Left forelimb (tissue), 1 donor: ENCODE measurements at regions not wholly inside any gene's neighbourhood (a gene's known extent, or its start where the extent isn't known, plus 50 kb on each side); places are given as distances from the start of the nearest gene placed in this dataset.
A peak's percentile ranks its signal among the peaks of the same experiment; 100 is the strongest.
"Not testable (repeated sequence)": the region's sequence is repeated elsewhere in the genome, so short reads cannot be mapped to it uniquely, and the experiment has no call there.

Source experiments
- DNase-seq: peaks from one replicate; pipeline ENCODE4 v3.0.0-alpha.2; 2018; ENCODE audit warnings: low spot score

- peak; percentile 73 for DNase-seq
Observed at GRCh38 chr16:51542981-51543815, 392.1 kb upstream of the SALL1 start.

GRCh38 chr16:51540259-51540658 is 389.2 kb upstream of the SALL1 start:
- DNase-seq: no peak

- no peak for DNase-seq
Observed at GRCh38 chr16:51538707-51539498, 387.8 kb upstream of the SALL1 start.

- no peak for DNase-seq
Observed at GRCh38 chr16:51535591-51535990, 384.5 kb upstream of the SALL1 start.

- DNase-seq: no peak
Observed at GRCh38 chr16:51532551-51532950, 381.5 kb upstream of the SALL1 start.

- no peak for DNase-seq
Observed at GRCh38 chr16:51531271-51531670, 380.2 kb upstream of the SALL1 start.

- no peak for DNase-seq
Observed at GRCh38 chr16:51527349-51527748, 376.3 kb upstream of the SALL1 start.

- no peak for DNase-seq
Observed at GRCh38 chr16:51526621-51527020, 375.6 kb upstream of the SALL1 start.

- DNase-seq: no peak
Observed at GRCh38 chr16:51524555-51525373, 373.7 kb upstream of the SALL1 start.

GRCh38 chr16:51524070-51524469 is 373.0 kb upstream of the SALL1 start:
- DNase-seq: no peak

- DNase-seq: no peak
Observed at GRCh38 chr16:51523400-51523799, 372.3 kb upstream of the SALL1 start.

GRCh38 chr16:51522902-51523301 is 371.8 kb upstream of the SALL1 start:
- DNase-seq: no peak

- not testable (repeated sequence) for DNase-seq
Observed at GRCh38 chr16:51516960-51517359, 365.9 kb upstream of the SALL1 start.

GRCh38 chr16:51510416-51510815 is 359.3 kb upstream of the SALL1 start:
- no peak for DNase-seq

- no peak for DNase-seq
Observed at GRCh38 chr16:51509336-51509735, 358.3 kb upstream of the SALL1 start.

- no peak for DNase-seq
Observed at GRCh38 chr16:51508490-51509212, 357.6 kb upstream of the SALL1 start.

- no peak for DNase-seq
Observed at GRCh38 chr16:51507286-51507685, 356.2 kb upstream of the SALL1 start.

GRCh38 chr16:51500306-51500705 is 349.2 kb upstream of the SALL1 start:
- no peak for DNase-seq

GRCh38 chr16:51497541-51498211 is 346.6 kb upstream of the SALL1 start:
- DNase-seq: no peak

- no peak for DNase-seq
Observed at GRCh38 chr16:51490866-51491265, 339.8 kb upstream of the SALL1 start.

- DNase-seq: no peak
Observed at GRCh38 chr16:51487880-51488279, 336.8 kb upstream of the SALL1 start.
